Dedifferentiated amniotic fluid mesenchymal stem cell (primary cell): ENCODE measurements at regions not wholly inside any gene's neighbourhood (a gene's known extent, or its start where the extent isn't known, plus 50 kb on each side); places are given as distances from the start of the nearest gene placed in this dataset.
"Not testable (repeated sequence)": the region's sequence is repeated elsewhere in the genome, so short reads cannot be mapped to it uniquely, and the experiment has no call there.

Experiments
- DNase-seq: peaks from one replicate; pipeline ENCODE4 v3.0.0-alpha.2; 2016; ENCODE audit errors: extremely low spot score

DNA sequence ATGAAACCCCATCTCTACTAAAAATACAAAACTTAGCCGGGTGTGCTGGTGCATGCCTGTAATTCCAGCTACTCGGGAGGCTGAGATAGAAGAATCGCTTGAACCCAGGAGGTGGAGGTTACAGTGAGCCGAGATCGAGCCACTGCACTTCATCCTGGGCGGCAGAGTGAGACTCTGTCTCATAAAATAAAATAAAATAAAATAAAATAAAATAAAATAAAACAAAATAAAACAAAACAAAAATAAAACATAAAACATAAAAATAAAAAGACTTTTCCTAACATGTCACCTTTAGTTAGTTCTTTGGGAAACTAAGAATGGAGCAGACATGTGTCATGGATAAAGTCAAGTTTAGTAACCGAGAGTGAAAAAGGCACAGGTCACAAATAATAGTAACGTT is 1007.6 kb upstream of the EDIL3 start:
- DNase-seq = not testable (repeated sequence)

DNA sequence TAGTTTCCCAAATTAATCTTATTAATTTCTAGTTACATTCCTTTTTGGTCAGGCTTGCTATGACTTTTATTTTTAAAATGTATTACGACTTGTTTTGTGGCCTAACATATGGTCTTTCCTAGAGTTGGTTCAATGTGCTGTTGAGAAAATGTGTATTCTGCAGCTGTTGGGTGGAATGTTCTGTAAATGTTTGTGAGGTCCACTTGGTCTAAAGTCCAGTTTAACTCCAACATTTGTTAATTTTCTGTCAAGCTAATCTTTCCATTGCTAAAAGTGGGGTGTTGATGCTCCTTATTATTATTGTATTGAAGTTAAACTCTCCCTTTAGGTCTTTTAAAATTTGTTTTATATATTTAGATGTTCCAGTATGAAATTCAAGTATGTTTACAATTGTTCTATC is 1010.8 kb upstream of the EDIL3 start:
- no peak for DNase-seq

DNA sequence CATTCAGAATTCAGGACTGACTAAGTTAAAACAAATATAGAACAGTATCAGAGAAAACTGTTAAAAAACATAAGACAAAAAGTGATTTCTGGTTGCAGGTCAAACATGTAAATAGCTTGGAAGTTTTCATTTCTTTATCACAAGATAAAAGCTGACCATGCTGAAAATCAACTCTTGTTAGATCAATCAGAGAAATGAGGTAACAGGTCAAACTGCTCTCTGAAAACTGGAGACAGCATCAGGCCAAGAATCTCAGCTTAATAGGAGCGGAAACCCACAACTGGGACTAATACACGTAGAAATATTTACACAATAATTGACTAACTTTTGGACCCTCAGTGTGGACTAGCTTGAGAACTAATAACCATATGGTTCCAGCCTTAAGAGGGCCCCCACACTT is 1012.8 kb upstream of the EDIL3 start:
- no peak for DNase-seq

DNA sequence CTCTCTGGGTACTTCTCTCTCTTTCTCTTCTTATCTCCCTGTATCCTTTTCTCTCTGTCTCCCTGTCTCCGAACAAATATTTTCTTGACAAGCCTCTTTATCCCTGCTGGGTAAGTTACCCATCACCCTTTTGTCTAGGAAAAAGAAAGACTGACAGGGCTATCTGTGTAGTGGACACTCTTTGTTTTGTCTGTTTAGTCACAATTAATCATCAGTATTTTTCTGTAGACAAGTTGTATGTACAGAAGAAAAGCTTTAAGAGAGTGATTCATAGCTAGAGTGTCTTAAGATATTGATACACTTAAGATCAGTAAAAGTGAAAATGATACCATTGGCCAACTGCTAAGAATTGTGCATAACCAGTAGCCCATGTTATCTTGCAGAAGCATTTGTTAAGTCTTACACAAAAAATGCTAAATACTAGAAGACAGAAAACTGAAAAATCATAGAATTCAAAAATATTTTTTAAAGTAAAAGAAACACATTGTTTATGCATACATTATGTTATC is 1043.8 kb upstream of the EDIL3 start:
- DNase-seq = no peak

DNA sequence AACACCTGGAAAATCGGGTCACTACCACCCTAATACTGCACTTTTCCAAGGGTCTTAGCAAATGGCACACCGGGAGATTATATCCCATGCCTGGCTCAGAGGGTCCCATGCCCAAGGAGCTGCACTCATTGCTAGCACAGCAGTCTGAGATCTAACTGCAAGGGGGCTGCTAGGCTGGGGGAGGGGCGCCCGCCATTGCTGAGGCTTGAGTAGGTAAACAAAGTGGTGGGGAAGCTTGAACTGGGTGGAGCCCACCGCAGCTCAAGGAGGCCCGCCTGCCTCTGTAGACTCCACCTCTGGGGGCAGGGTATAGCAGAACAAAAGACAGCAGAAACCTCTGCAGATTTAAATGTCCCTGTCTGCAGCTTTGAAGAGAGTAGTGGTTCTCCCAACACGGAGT is 1047.0 kb upstream of the EDIL3 start:
- not testable (repeated sequence) for DNase-seq

DNA sequence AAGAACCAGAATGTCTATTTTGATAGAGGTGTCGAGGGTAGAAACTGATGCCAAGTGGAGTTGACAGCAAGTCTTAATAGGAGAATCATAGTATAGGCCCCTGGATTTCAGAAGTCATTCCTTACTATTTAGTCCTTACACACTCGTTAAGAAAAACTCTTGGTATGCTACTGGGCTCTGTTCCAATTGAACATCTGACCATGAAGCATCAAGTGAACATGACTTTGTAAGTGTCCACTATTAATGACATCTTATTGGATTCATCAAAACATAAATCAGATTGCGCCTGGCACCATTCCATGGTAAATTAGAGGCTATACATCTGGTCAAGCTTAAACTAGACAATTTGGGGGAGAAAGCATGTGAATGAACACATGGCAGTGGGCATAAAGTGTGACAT is 1056.5 kb upstream of the EDIL3 start:
- DNase-seq = no peak

DNA sequence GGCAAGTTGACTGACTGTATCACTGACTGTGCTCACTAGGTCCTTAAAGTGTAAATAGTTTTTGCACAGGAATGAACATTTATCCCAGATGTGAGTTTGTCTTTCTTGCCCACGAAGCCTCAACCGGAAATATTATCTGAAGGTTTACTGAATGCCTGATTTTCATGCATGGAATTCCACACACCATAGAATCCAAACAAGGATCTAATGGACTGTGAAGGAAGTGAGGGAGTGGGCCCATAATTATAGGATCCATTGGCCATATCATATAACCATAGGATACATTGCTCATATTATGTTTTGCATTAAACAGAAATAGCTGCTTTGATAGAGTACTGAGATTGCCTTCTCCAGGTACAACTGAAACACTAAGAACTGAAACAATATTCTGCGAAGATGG is 1057.2 kb upstream of the EDIL3 start:
- DNase-seq = no peak

DNA sequence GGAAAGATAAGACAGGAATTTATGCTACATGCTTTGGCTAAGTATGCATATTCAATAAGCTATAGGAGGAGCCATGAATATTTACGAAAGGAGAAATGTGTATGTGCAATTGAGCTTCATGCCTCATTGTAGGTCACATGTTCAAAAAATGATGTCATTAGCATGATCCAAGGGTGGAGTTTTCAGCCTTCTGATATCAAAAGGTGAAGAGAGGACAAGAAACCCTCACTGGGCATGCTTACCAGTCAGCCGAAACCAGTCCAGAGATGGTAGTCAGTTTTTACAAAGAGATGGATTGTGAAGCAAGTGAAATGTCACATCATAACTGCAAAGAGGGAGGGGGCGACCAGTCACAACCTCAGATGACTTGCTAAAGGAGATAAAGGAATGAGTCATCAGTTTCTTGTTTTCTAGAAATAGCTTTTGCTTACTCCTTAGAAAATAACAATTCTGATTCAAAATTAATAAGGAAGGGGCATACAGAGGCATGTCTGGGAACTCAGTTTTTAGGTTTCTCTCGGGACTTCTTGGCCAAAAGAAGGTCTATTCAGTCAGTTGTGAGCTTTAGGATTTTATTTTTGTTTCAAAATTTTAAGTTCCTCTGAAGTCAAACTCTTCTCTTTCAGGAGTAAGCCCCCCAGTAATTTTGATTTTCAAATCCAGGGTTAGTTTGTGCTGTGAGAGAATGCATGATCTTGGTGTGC is 1067.8 kb upstream of the EDIL3 start:
- no peak for DNase-seq

DNA sequence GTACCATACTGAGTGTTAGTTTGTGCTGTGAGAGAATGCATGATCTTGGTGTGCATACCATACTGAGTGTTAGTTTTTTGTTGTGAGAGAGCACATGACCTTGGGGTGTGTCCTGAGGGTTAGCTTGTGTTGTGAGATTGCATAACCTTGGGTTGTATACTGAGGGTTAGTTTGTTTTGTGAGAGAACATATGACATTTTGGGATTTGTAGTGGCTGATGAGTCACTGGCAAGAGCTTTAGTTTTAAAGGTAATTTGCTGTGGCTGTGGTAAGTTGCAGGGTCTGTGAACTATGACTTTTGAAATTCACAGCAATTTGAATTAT is 1068.3 kb upstream of the EDIL3 start:
- no peak for DNase-seq

DNA sequence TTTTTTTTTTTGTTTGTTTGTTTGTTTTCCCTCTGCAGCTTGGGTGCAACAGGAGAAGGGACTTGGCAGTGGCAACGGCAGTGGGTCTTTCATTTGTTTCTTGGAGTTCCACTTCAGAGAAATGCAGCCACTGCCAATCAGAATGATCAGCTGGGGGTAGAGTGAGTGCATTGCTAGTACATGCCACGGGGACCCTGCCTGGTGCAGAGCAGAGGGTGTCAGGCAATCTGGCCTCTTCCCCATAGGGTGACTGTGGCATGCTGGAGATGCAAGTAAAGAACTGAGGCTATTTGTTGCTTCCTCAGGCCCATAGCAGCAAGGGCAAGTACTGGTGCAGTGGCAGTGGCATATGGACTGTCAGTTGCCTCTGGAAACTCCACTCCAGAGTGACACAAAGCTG is 1073.6 kb upstream of the EDIL3 start:
- no peak for DNase-seq

DNA sequence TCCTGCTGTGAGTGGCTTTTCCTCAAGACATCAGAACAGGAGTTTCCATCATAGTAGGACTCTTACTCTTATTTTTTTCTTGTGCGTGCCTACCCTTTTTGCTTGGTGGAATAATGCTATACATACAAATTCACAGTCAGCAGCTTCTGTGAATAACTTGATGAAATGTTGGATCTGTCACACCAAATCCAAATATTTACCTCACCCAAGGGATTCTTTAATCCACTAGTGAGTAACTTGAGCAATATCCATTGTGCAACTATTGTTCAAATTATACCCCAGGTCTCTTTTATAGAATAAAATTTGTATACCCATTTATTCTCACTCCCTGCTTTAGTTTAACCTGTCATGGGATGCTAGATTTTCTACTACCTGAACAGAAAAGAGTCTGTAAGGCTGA is 1078.3 kb upstream of the EDIL3 start:
- DNase-seq = no peak

DNA sequence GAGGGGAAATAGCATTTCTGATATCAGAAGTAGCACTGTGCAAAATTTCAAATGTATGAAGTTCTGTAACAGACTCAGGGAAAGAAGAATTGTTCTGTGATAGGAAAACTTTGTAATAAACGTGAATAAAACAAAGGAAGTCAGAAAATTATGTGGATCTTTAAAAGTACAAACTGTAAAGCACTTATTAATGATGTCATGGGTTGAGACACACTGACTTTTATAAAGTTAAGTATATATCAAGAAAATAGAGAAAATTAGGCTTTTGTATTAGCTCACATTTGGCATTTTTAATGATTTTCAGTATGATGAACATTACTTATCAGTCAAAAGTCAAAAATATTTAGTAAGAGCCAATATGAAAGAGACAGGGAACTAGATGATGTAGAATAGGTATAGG is 1081.7 kb upstream of the EDIL3 start:
- DNase-seq = no peak

DNA sequence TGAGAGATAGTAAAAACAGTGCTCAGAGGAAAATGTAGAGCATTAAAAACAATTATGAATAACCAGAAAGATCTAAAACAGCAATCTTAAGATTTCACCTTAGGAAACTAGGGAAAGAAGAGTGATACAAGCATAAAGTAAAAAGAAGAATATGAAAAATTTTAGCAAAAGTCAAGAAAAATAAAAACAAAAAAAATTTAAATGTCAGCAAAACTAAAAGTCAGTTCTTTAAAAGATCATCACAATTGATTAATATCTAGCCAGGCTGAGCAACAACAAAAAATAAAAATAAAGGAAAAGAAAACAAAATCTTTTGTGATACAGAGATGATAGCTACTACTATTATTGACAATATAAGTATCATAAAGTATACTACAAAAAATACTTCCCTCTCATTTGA is 1088.1 kb upstream of the EDIL3 start:
- DNase-seq = no peak

DNA sequence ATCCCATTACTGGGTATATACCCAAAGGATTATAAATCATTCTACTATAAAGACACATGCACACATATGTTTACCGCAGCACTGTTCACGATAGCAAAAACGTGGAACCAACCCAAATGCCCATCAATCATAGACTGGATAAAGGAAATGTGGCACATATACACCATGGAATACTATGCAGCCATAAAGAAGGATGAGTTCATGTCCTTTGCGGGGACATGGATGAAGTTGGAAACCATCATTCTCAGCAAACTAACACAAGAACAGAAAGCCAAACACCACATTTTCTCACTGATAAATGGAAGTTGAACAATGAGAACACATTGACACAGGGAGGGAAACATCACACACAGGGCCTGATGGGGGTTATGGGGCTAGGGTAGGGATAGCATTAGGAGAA is 1090.5 kb upstream of the EDIL3 start:
- not testable (repeated sequence) for DNase-seq

DNA sequence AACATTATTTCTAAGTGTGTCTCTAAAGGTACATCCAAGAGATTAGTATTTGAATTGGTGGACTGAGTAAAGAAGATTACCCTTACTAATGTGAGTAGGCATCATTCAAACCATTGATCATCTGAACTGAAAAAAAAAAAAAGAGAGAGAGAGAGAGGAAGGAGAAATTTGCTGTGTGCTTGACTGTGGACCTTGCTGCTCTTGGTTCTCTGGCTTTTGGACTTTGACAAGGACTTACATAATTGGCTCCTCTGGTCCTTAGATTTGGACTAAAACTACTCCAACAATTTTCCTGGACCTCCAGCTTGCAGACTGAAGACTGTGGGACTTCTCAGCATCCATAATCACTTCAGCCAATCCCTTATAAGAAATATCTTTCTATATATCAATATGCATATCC is 1091.9 kb upstream of the EDIL3 start:
- DNase-seq = no peak

DNA sequence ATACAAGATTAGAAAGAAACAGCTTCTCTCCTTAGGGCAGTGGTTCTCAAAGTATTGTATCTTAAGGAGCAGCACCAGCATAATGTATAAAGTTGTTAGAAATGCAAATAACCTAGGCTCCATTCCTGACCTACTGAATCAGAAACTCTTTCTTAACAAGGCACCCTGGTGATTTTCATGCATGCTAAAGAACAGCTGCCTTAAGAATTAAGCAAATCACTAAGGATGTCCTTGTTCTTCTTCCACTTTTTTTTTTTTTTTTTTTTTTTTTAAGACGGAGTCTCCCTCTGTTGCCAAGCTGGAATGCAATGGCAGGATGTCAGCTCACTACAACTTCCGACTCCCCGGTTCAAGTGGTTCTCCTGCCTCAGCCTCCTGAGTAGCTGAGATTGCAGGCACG is 1095.2 kb upstream of the EDIL3 start:
- no peak for DNase-seq

DNA sequence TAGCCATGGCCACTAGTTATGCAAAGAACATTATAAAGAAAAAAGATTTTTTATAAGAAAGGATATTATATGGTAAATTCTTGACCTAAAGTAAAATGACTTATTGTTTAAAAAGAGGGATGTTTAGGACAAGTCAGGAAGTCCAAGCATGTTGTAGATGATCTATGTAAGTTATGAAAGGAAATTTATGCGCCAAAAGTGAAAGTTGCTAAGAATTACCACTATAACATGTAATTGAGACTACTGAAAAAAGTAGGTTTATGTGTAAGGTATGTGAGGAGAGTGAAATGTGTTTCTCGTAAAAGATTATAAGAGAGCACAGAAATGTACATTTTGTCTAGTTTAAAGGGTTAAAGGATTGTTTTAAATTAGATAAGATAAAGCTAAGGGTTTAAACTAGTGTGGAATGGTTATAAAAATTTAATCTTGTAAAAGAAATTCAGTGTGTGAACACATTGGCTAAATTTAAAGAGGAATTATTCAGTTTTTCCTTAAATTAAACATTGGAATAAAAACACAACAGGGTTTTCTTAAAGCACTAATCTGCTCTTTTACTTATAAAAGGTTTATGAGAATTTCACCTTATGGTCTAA is 1100.4 kb upstream of the EDIL3 start:
- DNase-seq = no peak

DNA sequence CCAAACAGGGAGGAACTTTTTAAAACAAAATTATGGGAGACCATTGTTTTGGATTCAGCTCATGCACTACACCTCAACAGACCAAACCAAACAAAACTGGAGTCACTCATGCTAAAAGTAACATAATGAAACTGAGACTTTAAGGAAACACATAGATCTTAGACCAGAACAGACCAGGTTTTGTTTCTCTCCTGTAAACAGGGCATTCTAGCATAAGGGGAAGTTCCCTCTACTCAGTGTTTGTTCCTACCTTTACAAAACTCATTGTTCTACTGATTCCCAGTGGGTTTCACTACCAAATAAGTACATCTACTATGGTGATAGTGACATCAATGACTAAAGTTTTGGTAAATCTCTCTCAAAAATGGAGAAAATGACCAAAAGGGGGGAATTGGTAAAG is 1103.6 kb upstream of the EDIL3 start:
- DNase-seq = no peak

DNA sequence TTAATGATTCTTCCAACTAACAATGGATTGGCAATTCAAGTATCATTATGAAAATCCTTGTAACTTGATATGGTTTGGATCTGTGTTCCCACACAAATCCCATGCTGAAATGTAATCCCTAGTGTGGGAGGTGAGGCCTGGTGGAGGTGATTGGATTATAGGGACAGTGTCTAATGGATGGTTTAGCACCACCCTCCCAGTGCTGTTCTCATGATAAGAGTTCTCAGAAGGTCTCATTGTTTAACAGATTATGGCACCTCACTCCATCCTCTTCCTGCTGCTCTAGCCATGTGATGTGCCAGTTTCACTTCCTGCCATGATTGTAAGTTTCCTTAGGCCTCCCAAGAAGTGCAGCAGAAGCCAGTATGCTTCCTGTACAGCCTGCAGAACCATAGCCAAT is 1116.2 kb upstream of the EDIL3 start:
- DNase-seq = no peak

DNA sequence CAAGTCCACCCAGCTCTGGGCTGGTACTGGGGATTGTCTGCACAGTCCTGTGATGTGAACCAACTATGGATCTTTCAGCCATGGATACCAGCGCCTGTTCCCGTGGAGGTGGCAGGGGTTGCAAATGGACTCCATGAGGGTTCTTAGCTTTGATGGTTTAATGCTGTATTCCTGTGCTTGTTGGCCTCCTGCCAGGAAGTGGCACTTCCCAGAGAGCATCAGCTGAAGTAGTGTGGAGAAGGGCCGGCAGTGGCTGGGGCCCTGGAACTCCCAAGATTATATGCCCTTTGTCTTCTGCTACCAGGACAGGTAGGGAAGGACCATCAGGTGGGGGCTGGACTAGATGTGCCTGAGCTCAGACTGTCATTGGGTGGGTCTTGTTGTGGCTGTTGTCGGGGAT is 1104.8 kb upstream of the COX7C start:
- DNase-seq = no peak

DNA sequence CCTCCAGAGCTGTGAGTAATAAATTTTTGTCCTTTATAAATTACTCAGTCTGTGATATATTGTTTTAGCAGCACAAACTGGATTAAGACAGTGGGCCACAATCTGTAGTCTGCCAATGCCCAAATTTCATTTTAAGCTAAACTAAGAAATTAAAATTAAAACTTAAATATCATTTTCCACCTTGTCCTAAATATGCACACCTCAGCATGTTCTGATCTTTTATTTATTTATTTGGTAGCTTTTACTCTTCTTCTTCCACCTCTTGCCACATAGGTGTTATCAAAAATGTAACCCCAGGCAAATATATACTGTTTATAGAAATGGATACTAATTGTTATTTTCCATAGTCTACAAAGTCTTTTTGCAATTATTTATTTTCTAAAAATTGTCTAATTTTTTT is 1102.2 kb upstream of the COX7C start:
- DNase-seq = no peak

DNA sequence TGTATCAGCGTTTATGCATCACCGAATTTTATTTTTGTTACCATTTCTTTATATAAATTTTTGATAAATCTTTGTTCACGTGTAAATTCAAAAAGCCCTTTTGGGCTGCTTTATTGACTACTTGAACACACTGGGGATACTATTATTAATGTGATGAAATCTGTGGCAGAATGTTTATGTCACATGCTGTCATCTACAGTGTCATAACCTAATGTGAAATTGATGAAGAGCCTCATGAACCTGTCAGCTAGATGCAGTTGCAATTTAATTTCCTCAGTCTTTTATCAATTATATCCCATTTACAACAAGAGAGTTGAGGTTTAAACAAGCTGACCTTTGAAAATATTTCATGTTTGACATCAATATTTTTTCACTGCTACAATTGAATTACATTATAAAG is 1100.4 kb upstream of the COX7C start:
- no peak for DNase-seq

DNA sequence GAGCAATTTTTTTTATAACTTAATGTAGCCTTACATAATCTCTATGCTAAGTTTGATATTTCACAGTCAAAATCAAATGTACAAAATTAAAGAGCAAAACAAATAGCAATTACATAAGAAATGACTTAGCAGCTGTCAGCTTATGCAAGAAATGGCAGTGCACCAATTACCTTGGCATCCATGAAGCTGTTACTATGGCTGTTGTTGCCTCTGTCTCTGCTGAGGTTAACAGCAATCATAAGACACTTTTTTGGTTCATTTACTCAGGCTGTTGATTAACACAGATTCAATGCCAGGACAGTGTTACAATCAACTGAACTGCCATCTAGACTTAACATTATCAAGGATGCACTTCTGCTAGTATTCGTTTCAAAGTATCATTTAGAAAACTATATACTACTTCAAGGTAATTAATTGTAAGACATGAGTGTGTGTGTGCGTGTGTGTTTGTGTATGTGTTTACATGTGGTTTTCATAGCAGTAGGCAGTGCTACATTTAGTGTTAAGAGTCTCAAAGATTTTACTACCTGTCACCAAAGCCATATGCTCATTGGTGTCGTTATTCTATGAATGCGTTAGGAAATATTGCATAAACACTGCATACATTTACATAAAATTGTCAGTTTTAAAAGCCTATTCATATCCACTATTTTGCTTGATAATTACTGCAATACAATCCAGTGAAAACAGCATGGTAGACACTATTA is 1084.2 kb upstream of the COX7C start:
- DNase-seq = no peak
